ENCODE measurements at regions not wholly inside any gene's neighbourhood (a gene's known extent, or its start where the extent isn't known, plus 50 kb on each side); places are given as distances from the start of the nearest gene placed in this dataset.

DNA sequence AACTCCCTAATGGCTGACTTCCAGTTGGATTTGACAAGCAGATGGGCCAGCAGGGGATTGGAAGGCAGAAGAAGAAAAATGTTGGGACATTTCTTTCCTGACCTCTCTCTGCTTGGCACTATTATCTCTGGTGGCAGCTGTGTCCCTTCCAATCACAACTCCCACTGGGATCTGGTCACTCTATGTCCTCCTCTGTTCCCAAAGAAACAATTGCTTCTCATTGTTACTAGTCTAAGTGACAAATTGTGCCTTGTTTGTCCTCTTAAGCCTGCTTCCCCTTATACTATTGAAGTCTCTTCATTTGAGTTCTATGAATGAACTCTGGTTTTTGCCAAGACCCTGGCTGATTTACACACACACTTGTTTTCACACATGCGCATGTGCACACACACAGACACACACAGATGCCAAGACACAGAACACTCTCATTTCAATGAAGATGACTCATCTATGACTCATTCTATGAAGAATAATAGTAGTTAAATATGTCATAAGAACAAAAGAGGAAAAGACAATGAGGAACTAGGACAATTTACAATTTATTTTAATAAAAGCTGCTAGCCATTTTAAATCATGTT lies 83.0 kb upstream of the FAR2 start:
- TF ChIP-seq, protein P1, sequence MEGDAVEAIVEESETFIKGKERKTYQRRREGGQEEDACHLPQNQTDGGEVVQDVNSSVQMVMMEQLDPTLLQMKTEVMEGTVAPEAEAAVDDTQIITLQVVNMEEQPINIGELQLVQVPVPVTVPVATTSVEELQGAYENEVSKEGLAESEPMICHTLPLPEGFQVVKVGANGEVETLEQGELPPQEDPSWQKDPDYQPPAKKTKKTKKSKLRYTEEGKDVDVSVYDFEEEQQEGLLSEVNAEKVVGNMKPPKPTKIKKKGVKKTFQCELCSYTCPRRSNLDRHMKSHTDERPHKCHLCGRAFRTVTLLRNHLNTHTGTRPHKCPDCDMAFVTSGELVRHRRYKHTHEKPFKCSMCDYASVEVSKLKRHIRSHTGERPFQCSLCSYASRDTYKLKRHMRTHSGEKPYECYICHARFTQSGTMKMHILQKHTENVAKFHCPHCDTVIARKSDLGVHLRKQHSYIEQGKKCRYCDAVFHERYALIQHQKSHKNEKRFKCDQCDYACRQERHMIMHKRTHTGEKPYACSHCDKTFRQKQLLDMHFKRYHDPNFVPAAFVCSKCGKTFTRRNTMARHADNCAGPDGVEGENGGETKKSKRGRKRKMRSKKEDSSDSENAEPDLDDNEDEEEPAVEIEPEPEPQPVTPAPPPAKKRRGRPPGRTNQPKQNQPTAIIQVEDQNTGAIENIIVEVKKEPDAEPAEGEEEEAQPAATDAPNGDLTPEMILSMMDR (conservative IDR thresholded peaks at IDR 0.05; ENCODE audit: low read depth, low read length), result no peak
- no peak for TF ChIP-seq EZH2 (IDR thresholded peaks at IDR 0.05; ENCODE audit: borderline replicate concordance, low read depth, low read length, poor library complexity, severe bottlenecking)
